Activated naive CD4-positive, alpha-beta T cell treated with anti-CD3 and anti-CD28 coated beads for 36 hours (primary cell): ENCODE measurements at regions not wholly inside any gene's neighbourhood (a gene's known extent, or its start where the extent isn't known, plus 50 kb on each side); places are given as distances from the start of the nearest gene placed in this dataset.

Source experiments
- CTCF ChIA-PET: fragments of 350-600 bp; sonication (Branson Sonifier 250); formaldehyde crosslinking; loops from one replicate; lab custom pipeline; 2021; ENCODE audit warnings: antibody characterized with exemption; lab: Charles Lee
- DNase-seq: peaks from one replicate; pipeline ENCODE4 v3.0.0-alpha.2; 2020
- H3K27ac Mint-ChIP-seq: one replicate; pipeline ENCODE4 v1.8.0; 2021; ENCODE audit warnings: mild to moderate bottlenecking, mixed read lengths
- H3K27me3 Mint-ChIP-seq: one replicate; pipeline ENCODE4 v1.8.0; 2021; ENCODE audit warnings: low read depth, mixed read lengths
- H3K36me3 Mint-ChIP-seq: one replicate; pipeline ENCODE4 v1.8.0; 2021; ENCODE audit warnings: low read depth, mixed read lengths
- H3K4me1 Mint-ChIP-seq: one replicate; pipeline ENCODE4 v1.8.0; 2021; ENCODE audit warnings: low read depth, mixed read lengths
- H3K4me3 Mint-ChIP-seq: one replicate; pipeline ENCODE4 v1.8.0; 2021; ENCODE audit warnings: mild to moderate bottlenecking, moderate library complexity, mixed read lengths
- H3K9me3 Mint-ChIP-seq: one replicate; pipeline ENCODE4 v1.8.0; 2021; ENCODE audit warnings: mixed read lengths
- intact Hi-C: fragments of 100-400 bp; cut with micrococcal nuclease; formaldehyde crosslinking; loops from one replicate; pipeline ENCODE4 v1.15.1; 2023

GRCh38 chr10:47112612-47113011 lies 187.4 kb upstream of the GDF10 start:
- intact Hi-C loops = no loop called here
- no peak for DNase-seq
- no peaks in the 10 kb centered on the region for H3K27me3 Mint-ChIP-seq
- no peaks in the 10 kb centered on the region for H3K36me3 Mint-ChIP-seq
- H3K27ac Mint-ChIP-seq = no peak overlapping the region
- peaks cover 6% of the 10 kb centered on the region for H3K4me1 Mint-ChIP-seq
- no peak overlapping the region for H3K4me3 Mint-ChIP-seq
- CTCF ChIA-PET = no interaction called here
- no peaks in the 10 kb centered on the region for H3K9me3 Mint-ChIP-seq

- Mint-ChIP-seq H3K4me3 (no peak overlapping the region), H3K4me1 (peaks cover 6% of the 10 kb centered on the region), H3K36me3 (no peaks in the 10 kb centered on the region), H3K27me3 (no peaks in the 10 kb centered on the region), H3K27ac (no peak overlapping the region), H3K9me3 (no peaks in the 10 kb centered on the region)
- CTCF ChIA-PET = interaction anchor here (0.5 to 0.7 kb wide), 2 partner anchors 119 to 197 kb away, joined by 3 to 5 read pairs; no protein-coding TSS in a partner anchor
- intact Hi-C loops = no loop called here
- DNase-seq = no peak
These were observed 186.0 kb upstream of the GDF10 start for GRCh38 chr10:47113907-47114500.

- CTCF ChIA-PET = interaction anchor here (0.7 kb wide), 1 partner anchor 197 kb away, joined by 5 read pairs; no protein-coding TSS in a partner anchor
- Mint-ChIP-seq H3K4me3 (no peak overlapping the region), H3K36me3 (no peaks in the 10 kb centered on the region), H3K27me3 (no peaks in the 10 kb centered on the region), H3K4me1 (peaks cover 6% of the 10 kb centered on the region), H3K27ac (no peak overlapping the region), H3K9me3 (no peaks in the 10 kb centered on the region)
- intact Hi-C loops = no loop called here
- DNase-seq = no peak
These were observed 185.3 kb upstream of the GDF10 start for GRCh38 chr10:47114680-47115186.

- intact Hi-C loops = no loop called here
- H3K4me3 Mint-ChIP-seq = no peak overlapping the region
These were observed 184.7 kb upstream of the GDF10 start for GRCh38 chr10:47115322-47115721.

GRCh38 chr10:47116445-47116844 lies 183.6 kb upstream of the GDF10 start:
- Mint-ChIP-seq H3K9me3 (no peaks in the 10 kb centered on the region), H3K27me3 (no peaks in the 10 kb centered on the region), H3K36me3 (no peaks in the 10 kb centered on the region), H3K4me3 (no peak overlapping the region), H3K4me1 (peaks cover 1% of the 10 kb centered on the region), H3K27ac (no peak overlapping the region)
- intact Hi-C loops = no loop called here
- no peak for DNase-seq
- CTCF ChIA-PET = no interaction called here

More at GRCh38 chr10:47115322-47115721, 184.7 kb upstream of the GDF10 start:
- Mint-ChIP-seq H3K9me3 (no peaks in the 10 kb centered on the region), H3K36me3 (no peaks in the 10 kb centered on the region), H3K27ac (no peak overlapping the region), H3K27me3 (no peaks in the 10 kb centered on the region), H3K4me1 (peaks cover 6% of the 10 kb centered on the region)
- DNase-seq = no peak
- CTCF ChIA-PET = no interaction called here

GRCh38 chr10:47118326-47118725 lies 181.7 kb upstream of the GDF10 start:
- Mint-ChIP-seq H3K9me3 (no peaks in the 10 kb centered on the region), H3K27me3 (no peaks in the 10 kb centered on the region), H3K4me1 (no peaks in the 10 kb centered on the region), H3K27ac (no peak overlapping the region), H3K36me3 (no peaks in the 10 kb centered on the region), H3K4me3 (no peak overlapping the region)
- intact Hi-C loops = no loop called here
- no peak for DNase-seq
- CTCF ChIA-PET = no interaction called here

- intact Hi-C loops = no loop called here
- Mint-ChIP-seq H3K36me3 (no peaks in the 10 kb centered on the region), H3K27me3 (no peaks in the 10 kb centered on the region), H3K27ac (no peak overlapping the region), H3K4me3 (no peak overlapping the region), H3K9me3 (no peaks in the 10 kb centered on the region), H3K4me1 (no peaks in the 10 kb centered on the region)
- CTCF ChIA-PET = interaction anchor here (2.1 kb wide), 1 partner anchor 73 kb away, joined by 9 read pairs; no protein-coding TSS in a partner anchor
- no peak for DNase-seq
These were observed 178.7 kb upstream of the GDF10 start for GRCh38 chr10:47121336-47121735.

- Mint-ChIP-seq H3K36me3 (no peaks in the 10 kb centered on the region), H3K9me3 (no peaks in the 10 kb centered on the region), H3K4me3 (no peak overlapping the region), H3K27me3 (no peaks in the 10 kb centered on the region), H3K4me1 (peaks cover 2% of the 10 kb centered on the region), H3K27ac (no peak overlapping the region)
- CTCF ChIA-PET = interaction anchor here (1.4 kb wide), 1 partner anchor 188 kb away, joined by 5 read pairs; no protein-coding TSS in a partner anchor
- intact Hi-C loops = no loop called here
- DNase-seq = no peak
These were observed 176.2 kb upstream of the GDF10 start for GRCh38 chr10:47123716-47124288.

GRCh38 chr10:47127188-47127785 lies 172.7 kb upstream of the GDF10 start:
- H3K27ac Mint-ChIP-seq = no peak overlapping the region
- no peaks in the 10 kb centered on the region for H3K9me3 Mint-ChIP-seq
- no peaks in the 10 kb centered on the region for H3K27me3 Mint-ChIP-seq
- CTCF ChIA-PET = interaction anchor here (0.6 kb wide), 1 partner anchor 1085 kb away, joined by 5 read pairs; no protein-coding TSS in a partner anchor
- intact Hi-C loops = no loop called here
- H3K4me3 Mint-ChIP-seq = no peak overlapping the region
- no peak for DNase-seq
- H3K4me1 Mint-ChIP-seq = peaks cover 2% of the 10 kb centered on the region
- no peaks in the 10 kb centered on the region for H3K36me3 Mint-ChIP-seq

GRCh38 chr10:47130491-47130890 lies 169.5 kb upstream of the GDF10 start:
- CTCF ChIA-PET = no interaction called here
- H3K9me3 Mint-ChIP-seq = no peaks in the 10 kb centered on the region
- H3K4me3 Mint-ChIP-seq = no peak overlapping the region
- no peak for DNase-seq
- intact Hi-C loops = no loop called here
- peaks cover 10% of the 10 kb centered on the region for H3K4me1 Mint-ChIP-seq
- H3K27ac Mint-ChIP-seq = no peak overlapping the region
- H3K27me3 Mint-ChIP-seq = no peaks in the 10 kb centered on the region
- H3K36me3 Mint-ChIP-seq = no peaks in the 10 kb centered on the region

GRCh38 chr10:47133871-47134570 lies 166.0 kb upstream of the GDF10 start:
- Mint-ChIP-seq H3K9me3 (no peaks in the 10 kb centered on the region), H3K27me3 (no peaks in the 10 kb centered on the region), H3K4me1 (peaks cover 7% of the 10 kb centered on the region), H3K4me3 (no peak overlapping the region), H3K27ac (no peak overlapping the region), H3K36me3 (no peaks in the 10 kb centered on the region)
- DNase-seq = no peak
- intact Hi-C loops = no loop called here
- CTCF ChIA-PET = no interaction called here

- CTCF ChIA-PET = no interaction called here
These were observed 163.1 kb upstream of the GDF10 start for GRCh38 chr10:47136866-47137265.

More at GRCh38 chr10:47136866-47137265, 163.1 kb upstream of the GDF10 start:
- H3K27me3 Mint-ChIP-seq = no peaks in the 10 kb centered on the region
- DNase-seq = no peak
- H3K4me3 Mint-ChIP-seq = no peak overlapping the region
- no peaks in the 10 kb centered on the region for H3K9me3 Mint-ChIP-seq
- H3K36me3 Mint-ChIP-seq = no peaks in the 10 kb centered on the region
- intact Hi-C loops = no loop called here
- no peak overlapping the region for H3K27ac Mint-ChIP-seq
- H3K4me1 Mint-ChIP-seq = peaks cover 7% of the 10 kb centered on the region
